GM10248 (cell line): ENCODE measurements at regions not wholly inside any gene's neighbourhood (a gene's known extent, or its start where the extent isn't known, plus 50 kb on each side); places are given as distances from the start of the nearest gene placed in this dataset.

Experiments used
- CTCF ChIA-PET: fragments of 300-600 bp; sonication (Branson Sonifier 250); formaldehyde crosslinking; extraction: SDS; loops from one replicate; lab custom pipeline; 2021; ENCODE audit warnings: antibody characterized with exemption; lab: Yijun Ruan, JAX
- POLR2A ChIA-PET: fragments of 350-650 bp; sonication (Branson Sonifier 250); formaldehyde crosslinking; extraction: SDS; loops from one replicate; lab custom pipeline; 2020; ENCODE audit warnings: antibody characterized with exemption; lab: Yijun Ruan, JAX
- DNase-seq: peaks from one replicate; pipeline ENCODE4 v3.0.0; 2012; ENCODE audit errors: extremely low spot score
- CTCF ChIP-seq: IDR thresholded peaks from 2 replicates; pipeline ENCODE4 v1.5.1; 2012; ENCODE audit warnings: mild to moderate bottlenecking, low read depth; ENCODE audit errors: extremely low read depth, missing control alignments, control extremely low read depth

GRCh38 chr6:150299873-150300485 lies 68.8 kb upstream of the IYD start:
- CTCF ChIA-PET: no interaction called here
- no peak for TF ChIP-seq CTCF
- DNase-seq: no peak
- POLR2A ChIA-PET: no interaction called here

- ChIA-PET CTCF (no interaction called here), POLR2A (no interaction called here)
- DNase-seq: peak; percentile 37
- TF ChIP-seq CTCF: no peak
Measured at GRCh38 chr6:150301846-150302519, 66.8 kb upstream of the IYD start.

GRCh38 chr6:150302520-150303176 lies 66.2 kb upstream of the IYD start:
- no peak for DNase-seq
- TF ChIP-seq CTCF: no peak
- ChIA-PET CTCF (no interaction called here), POLR2A (no interaction called here)

GRCh38 chr6:150303256-150303655 lies 65.6 kb upstream of the IYD start:
- POLR2A ChIA-PET: no interaction called here
- no peak for TF ChIP-seq CTCF
- CTCF ChIA-PET: no interaction called here
- DNase-seq: no peak

- POLR2A ChIA-PET: no interaction called here
Measured at GRCh38 chr6:150304429-150304828, 64.4 kb upstream of the IYD start.

GRCh38 chr6:150306290-150306689 lies 62.5 kb upstream of the IYD start:
- POLR2A ChIA-PET: no interaction called here

More at GRCh38 chr6:150304429-150304828, 64.4 kb upstream of the IYD start:
- no peak for DNase-seq
- CTCF ChIA-PET: no interaction called here
- TF ChIP-seq CTCF: no peak

More at GRCh38 chr6:150306290-150306689, 62.5 kb upstream of the IYD start:
- CTCF ChIA-PET: no interaction called here
- no peak for TF ChIP-seq CTCF
- no peak for DNase-seq
